ENCODE measurements at regions not wholly inside any gene's neighbourhood (a gene's known extent, or its start where the extent isn't known, plus 50 kb on each side); places are given as distances from the start of the nearest gene placed in this dataset.
"Not testable (repeated sequence)": the region's sequence is repeated elsewhere in the genome, so short reads cannot be mapped to it uniquely, and the experiment has no call there.

- no peak for DNase-seq
Observed at GRCh38 chr10:32140403-32140802, 84.2 kb upstream of the KIF5B start.

DNA sequence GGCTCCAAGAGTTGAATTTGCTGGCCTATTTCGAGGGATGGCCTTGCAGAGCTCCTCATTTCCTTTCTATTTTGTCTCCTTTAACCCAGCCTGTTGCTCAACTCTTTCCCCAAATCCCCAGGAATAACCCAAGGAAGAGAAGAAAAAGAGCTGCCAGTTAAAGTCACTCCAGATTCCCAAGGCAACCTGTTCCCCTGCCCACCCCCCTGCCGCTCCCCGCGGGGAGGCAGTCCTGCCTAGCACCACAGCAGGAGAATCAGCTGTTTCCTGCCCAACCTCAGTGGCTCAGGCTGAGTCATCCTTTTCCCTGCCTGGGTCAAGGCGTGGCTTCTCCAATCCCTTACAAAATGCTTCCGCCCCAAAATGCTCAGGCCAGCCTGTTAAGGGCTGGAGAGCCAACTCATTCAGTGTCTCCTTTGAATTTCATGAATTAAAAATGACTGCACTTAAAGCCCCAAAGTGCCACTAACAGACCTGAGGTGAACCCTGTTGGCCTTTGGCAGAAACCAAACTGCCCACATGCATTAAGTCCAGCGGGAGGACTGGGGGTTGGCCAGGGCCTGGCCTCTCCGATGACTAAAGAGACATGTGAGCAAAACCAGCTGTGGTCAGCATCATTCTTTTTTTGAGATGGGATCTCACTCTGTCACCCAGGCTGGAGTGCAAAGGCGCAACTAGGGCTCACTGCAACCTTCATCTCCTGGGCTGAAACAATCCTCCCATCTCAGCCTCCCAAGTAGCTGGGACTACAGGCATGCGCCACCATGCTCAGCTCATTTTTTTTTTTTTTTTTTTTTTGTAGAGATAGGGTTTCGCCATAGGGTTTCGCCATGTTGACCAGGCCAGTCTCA, 83.2 kb upstream of the KIF5B start:
- no peak for DNase-seq

GRCh38 chr10:32136927-32137326, 80.7 kb upstream of the KIF5B start:
- DNase-seq = not testable (repeated sequence)

DNA sequence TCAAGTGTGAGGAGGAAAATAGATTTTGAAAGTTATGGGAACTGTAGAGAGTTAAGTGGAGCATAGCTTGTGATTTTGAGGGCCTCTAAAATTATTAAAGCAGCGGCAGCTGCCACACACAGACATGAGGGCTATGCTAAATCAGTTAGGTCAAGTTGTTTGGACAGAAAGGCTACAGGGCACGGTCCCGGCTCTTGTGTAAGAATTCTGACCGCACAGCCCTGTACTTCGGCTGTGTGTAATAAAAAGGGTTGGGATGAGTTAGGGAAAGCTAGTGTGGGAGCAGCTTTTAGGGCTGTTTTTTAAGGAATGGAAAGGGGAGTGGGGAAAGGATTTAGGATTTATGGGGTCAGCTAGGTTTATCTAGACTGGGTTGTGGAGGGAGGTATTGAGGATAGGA, 79.6 kb upstream of the KIF5B start:
- DNase-seq = not testable (repeated sequence)

- DNase-seq = no peak
Observed at GRCh38 chr10:32132357-32132946, 76.2 kb upstream of the KIF5B start.

DNA sequence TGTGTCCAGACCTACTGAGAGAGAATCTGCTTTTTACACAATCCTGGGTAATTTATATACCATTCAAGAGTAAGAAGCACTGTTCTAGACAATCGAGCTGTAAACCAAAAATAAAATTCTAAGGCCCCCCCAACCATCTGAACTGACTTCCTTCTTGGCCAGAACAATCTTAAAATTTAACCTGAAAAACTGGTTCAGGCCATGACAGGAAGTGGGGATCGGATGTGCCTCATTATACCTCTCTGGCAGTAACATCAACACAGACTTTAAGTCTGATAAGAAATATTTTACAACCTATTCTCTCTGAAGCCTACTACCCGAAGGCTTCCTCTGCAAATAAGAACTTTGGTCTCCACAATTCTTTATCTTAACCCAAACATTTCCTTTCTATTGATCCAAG, 75.2 kb upstream of the KIF5B start:
- no peak for DNase-seq

GRCh38 chr10:32130788-32131187, 74.6 kb upstream of the KIF5B start:
- DNase-seq = no peak

GRCh38 chr10:32125023-32125422, 68.8 kb upstream of the KIF5B start:
- DNase-seq = no peak

DNA sequence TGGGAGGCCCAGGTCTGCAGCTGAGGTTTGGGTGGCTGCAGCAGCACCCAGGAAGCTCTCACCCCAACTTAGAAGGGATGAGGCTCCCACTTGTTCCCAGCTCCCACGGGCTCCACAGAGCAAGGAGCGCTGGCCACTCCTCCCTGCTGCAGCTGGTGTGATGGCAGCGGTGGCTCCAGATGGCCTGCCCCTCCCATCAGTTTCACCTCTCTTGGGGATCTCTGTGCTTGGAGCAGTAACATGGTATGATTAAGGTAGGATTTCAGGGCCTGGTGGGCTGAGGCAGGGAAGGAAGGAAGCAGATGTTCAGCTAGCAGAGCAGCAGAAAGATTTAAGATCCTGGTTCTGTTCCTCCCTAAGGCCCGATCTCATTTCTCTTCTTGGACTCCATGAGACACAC, 66.8 kb upstream of the KIF5B start:
- no peak for DNase-seq

DNA sequence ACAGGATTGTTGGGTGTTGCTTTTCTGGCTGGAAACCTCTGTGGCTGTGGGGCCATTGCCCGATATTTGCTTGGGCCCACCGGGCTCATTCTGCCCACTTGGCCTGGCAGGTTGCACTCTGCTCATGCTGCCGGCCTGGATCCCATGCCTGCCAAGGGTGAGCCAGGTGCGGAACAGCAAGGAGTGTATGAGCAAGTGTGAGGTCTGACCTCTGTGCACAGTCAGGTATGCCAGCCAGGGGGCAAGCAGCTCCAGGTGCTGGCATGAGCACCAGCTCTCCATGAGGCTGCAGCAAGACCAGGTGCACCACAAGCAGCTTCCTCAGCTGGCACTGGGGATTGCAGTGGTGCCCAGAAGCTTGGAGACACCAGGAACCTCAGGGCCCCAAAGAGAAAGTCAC, 65.4 kb upstream of the KIF5B start:
- no peak for DNase-seq

DNA sequence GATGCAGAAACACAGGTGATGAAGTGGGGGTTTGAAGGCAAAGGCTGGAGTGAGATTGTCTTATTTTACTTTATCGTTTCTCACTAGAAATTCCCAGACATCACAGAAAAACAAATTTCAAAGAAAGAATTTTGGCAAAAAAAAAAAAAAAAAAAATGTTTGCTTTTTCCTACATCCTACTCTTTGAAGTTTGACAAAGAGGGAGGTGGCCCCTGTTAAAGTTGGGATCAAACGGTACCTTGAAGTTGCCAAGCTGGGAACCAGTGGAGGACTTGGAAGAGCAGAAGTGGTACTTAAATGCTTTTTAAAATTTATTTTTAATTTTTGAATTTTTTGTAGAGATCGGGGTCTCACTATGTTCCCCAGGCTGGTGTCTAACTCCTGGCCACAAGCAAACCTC, 63.9 kb upstream of the KIF5B start:
- no peak for DNase-seq

DNA sequence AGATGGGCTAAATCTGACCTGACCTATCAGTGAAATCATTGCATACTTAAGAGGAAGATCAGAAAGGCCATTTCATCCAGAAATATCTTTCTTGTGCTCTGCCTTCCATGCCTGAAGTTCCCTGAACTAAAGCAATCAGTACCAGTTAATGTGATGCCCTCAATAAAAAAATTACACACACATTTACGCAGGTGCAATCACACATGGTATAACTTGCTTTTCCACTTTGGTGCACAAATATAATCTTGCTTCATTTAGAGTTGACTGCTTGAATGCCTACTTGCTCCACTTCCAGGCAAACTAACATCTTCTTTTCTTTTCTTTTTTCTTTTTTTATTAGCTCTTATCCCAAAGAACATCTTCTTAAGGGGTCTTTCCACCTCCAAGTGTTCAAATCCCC, 58.3 kb upstream of the KIF5B start:
- no peak for DNase-seq

DNA sequence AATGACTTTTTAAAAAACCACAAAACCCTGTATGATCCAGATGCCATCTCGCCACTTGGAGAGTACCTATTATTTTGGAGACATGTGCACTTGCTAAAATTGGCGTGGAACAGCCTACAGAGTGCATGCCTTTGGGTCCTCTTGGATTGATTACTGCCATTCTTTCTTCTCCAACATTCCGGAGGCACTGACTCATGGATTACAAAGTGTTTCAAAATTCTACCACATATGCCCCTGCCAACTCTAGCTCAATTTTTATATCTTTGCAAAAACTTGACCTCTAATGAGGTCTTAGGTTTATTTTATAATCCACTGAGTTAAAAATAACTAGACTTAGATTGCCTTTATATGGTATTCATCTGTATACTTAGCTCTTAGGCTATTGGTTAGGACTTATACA, 55.8 kb upstream of the KIF5B start:
- DNase-seq = no peak

- DNase-seq = no peak
Observed at GRCh38 chr10:32111585-32111984, 55.4 kb upstream of the KIF5B start.

DNA sequence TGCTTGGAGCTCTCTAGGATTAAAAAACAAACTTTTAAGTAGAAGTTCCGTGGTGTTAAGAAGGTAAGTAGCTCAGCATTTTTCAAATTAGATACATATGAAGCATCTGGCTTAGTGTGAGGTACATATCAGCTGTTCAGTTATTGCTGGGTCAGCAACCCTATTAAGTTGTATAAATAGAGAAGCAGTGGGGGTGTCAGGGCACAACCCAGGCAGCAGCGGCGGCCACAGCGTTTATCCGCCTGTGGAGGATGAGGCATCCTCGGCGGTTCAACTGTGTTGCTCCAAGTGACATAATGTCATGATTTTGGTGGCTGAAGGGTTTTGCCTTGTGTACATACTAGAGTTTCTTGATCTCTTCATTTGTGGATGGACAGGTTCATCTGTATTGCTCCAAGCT, 54.6 kb upstream of the KIF5B start:
- DNase-seq = no peak

DNA sequence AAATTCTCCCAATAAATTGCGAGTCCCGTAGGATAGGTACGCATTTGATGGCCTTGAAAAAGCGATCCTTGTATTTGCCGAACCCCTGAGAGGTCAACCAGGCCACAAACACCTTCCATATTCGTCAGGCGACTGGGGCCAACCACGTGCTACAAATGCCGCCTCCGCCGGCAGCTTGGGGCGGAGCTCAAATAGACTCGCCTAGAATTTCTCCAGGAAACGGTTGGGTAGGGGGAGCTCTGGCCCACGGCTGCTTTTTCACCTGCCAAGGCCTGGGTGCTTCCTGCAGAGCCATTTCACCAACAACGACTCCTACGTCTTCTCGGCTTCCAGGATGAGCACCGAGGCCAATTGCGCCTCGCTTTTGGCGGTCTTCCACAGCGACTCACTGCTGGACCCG, 53.4 kb upstream of the KIF5B start:
- DNase-seq = no peak

Measured in activated CD4-positive, alpha-beta T cell treated with anti-CD3 and anti-CD28 coated beads for 4 hours (primary cell).